Esophagus muscularis mucosa (tissue), 3 donors: ENCODE measurements at regions not wholly inside any gene's neighbourhood (a gene's known extent, or its start where the extent isn't known, plus 50 kb on each side); places are given as distances from the start of the nearest gene placed in this dataset.

ENCODE experiments used
- CTCF ChIP-seq, 3 experiments: fragments of 200-600 bp in 2 of 3; fragments of 450-650 bp in 1 of 3; sonication (generic) in 2 of 3; IDR thresholded peaks; one replicate each; pipeline ENCODE4 v1.5.1; 2017 to 2019; ENCODE audit warnings: antibody characterized with exemption in 3 of 3, mild to moderate bottlenecking in 2 of 3, moderate library complexity in 1 of 3
- POLR2A ChIP-seq: fragments of 450-650 bp; IDR thresholded peaks from one replicate; pipeline ENCODE4 v1.6.1; 2017; ENCODE audit warnings: antibody characterized with exemption, moderate library complexity, mild to moderate bottlenecking, low read depth

GRCh38 chr14:44640416-44640815, 133.3 kb upstream of the FSCB start:
- no peak for TF ChIP-seq CTCF (IDR thresholded peaks at IDR 0.05)
- no peak for TF ChIP-seq POLR2A
